Stomach (tissue), 8 donors: ENCODE measurements at regions not wholly inside any gene's neighbourhood (a gene's known extent, or its start where the extent isn't known, plus 50 kb on each side); places are given as distances from the start of the nearest gene placed in this dataset.
A peak's percentile ranks its signal among the peaks of the same experiment; 100 is the strongest.

Experiments
- DNase-seq, 2 donors: peaks; one replicate each; pipeline versions ENCODE4 v3.0.0 to v3.0.0-alpha.2; 2013 to 2019
- H3K27ac ChIP-seq, 5 donors: fragments of 200-600 bp in 4 of 5; sonication (generic) in 4 of 5; one replicate each; pipeline ENCODE4 v1.5.1; 2013 to 2019; ENCODE audit warnings: mild to moderate bottlenecking in 1 of 5, moderate library complexity in 1 of 5
- H3K27me3 ChIP-seq, 3 donors: fragments of 200-600 bp; sonication (generic); one replicate each; pipeline ENCODE4 v1.5.1; 2017 to 2019; ENCODE audit warnings: mixed run types in 1 of 3
- H3K36me3 ChIP-seq, 4 donors: fragments of 200-600 bp; sonication (generic); 1 replicate in 3 of 4; 2 replicates in 1 of 4; pipeline ENCODE4 v1.5.1; 2016 to 2019
- H3K4me1 ChIP-seq, 4 donors: fragments of 200-600 bp; sonication (generic); one replicate each; pipeline ENCODE4 v1.5.1; 2016 to 2019
- H3K4me3 ChIP-seq, 4 donors: fragments of 200-600 bp; sonication (generic) in 3 of 4; one replicate each; pipeline ENCODE4 v1.5.1; 2016 to 2019; ENCODE audit warnings: mild to moderate bottlenecking in 1 of 4
- H3K9me3 ChIP-seq, 4 donors: fragments of 200-600 bp; sonication (generic); one replicate each; pipeline ENCODE4 v1.5.1; 2016 to 2019
- CTCF ChIP-seq, 7 experiments: fragments of 450-650 bp in 4 of 7; fragments of 200-600 bp in 3 of 7; sonication (generic) in 3 of 7; IDR thresholded peaks; one replicate each; pipeline ENCODE4 v1.5.1; 2016 to 2019; ENCODE audit warnings: antibody characterized with exemption in 7 of 7, control low read depth in 2 of 7, mild to moderate bottlenecking in 1 of 7
- EP300 ChIP-seq: sonication (generic); formaldehyde crosslinking; IDR thresholded peaks from one replicate; pipeline ENCODE4 v1.6.1; 2017; ENCODE audit warnings: antibody characterized with exemption
- POLR2A ChIP-seq, 4 donors: fragments of 450-650 bp; IDR thresholded peaks; one replicate each; pipeline ENCODE4 v1.6.1; 2016; ENCODE audit warnings: antibody characterized with exemption in 4 of 4, control low read depth in 2 of 4, mild to moderate bottlenecking in 1 of 4, moderate library complexity in 1 of 4
- POLR2AphosphoS5 ChIP-seq, 3 donors: sonication (generic); formaldehyde crosslinking; IDR thresholded peaks; one replicate each; pipeline ENCODE4 v1.6.1; 2016; ENCODE audit warnings: antibody characterized with exemption in 3 of 3
- WGBS, 5 donors: extraction: QIAGEN DNeasy Blood & Tissue Kit in 3 of 5; methylation state at CpG; one replicate each; pipeline versions ENCODE4 v1.1.5 to v1.1.7; 2013 to 2018; 5-methylcytosine and 5-hydroxymethylcytosine counted together
- intact Hi-C: fragments of 100-400 bp; cut with DNase I; formaldehyde crosslinking; loops from one replicate; pipeline ENCODE4 v1.15.1; 2023; ENCODE audit warnings: low total_unique reads
- donor health status: healthy with polysubstance abuse.
- donor health status: Bipolar disorder and iron deficiency.
- donor health status: healthy.

- no peak overlapping the region for H3K27ac ChIP-seq
- H3K36me3 ChIP-seq: peaks cover 0 to 7% (median 0%) of the 10 kb centered on the region in 4 donors
- H3K4me1 ChIP-seq: peaks cover 5 to 48% (median 26%) of the 10 kb centered on the region in 4 donors
- H3K27me3 ChIP-seq: no peaks in the 10 kb centered on the region
- intact Hi-C loops: loop anchor here (5.0 kb wide), 1 partner anchor 129 kb away; no protein-coding TSS in a partner anchor
- TF ChIP-seq POLR2A (IDR thresholded peaks at IDR 0.05) (no peak), POLR2AphosphoS5 (IDR thresholded peaks at IDR 0.05) (no peak), EP300 (no peak), CTCF (IDR thresholded peaks at IDR 0.05) (no peak)
- no peaks in the 10 kb centered on the region for H3K9me3 ChIP-seq
- no peak for DNase-seq
- WGBS, 5 donors: 76 to 81% (median 79%) methylated on average over 4 of the region's 4 CpGs
- H3K4me3 ChIP-seq: no peak overlapping the region
These were observed 94.9 kb downstream of the OGFRL1 start for GRCh38 chr6:71383476-71383875.

GRCh38 chr6:71383901-71384489 is 95.4 kb downstream of the OGFRL1 start:
- Histone ChIP-seq H3K27me3 (no peaks in the 10 kb centered on the region), H3K4me3 (no peak overlapping the region), H3K27ac (no peak overlapping the region), H3K9me3 (no peaks in the 10 kb centered on the region), H3K4me1 (peaks cover 5 to 52% (median 27%) of the 10 kb centered on the region in 4 donors), H3K36me3 (peaks cover 0 to 7% (median 0%) of the 10 kb centered on the region in 4 donors)
- TF ChIP-seq POLR2A (IDR thresholded peaks at IDR 0.05) (no peak), CTCF (IDR thresholded peaks at IDR 0.05) (peak in 5 of 7 experiments; percentile 23 to 65 (median 56))
- WGBS, 5 donors: 39 to 47% (median 46%) methylated on average over 5 of the region's 5 CpGs
- intact Hi-C loops: loop anchor here (5.0 kb wide), 1 partner anchor 128 kb away; no protein-coding TSS in a partner anchor
- DNase-seq: peak in 1 of 2 donors; percentile 73

- H3K27ac ChIP-seq: peak overlapping the region in 1 of 5 donors; percentile 9
- H3K4me1 ChIP-seq: peaks cover 5 to 55% (median 29%) of the 10 kb centered on the region in 4 donors
- intact Hi-C loops: no loop called here
These were observed 96.7 kb downstream of the OGFRL1 start for GRCh38 chr6:71385111-71385822.

GRCh38 chr6:71386215-71386614 is 97.6 kb downstream of the OGFRL1 start:
- H3K4me1 ChIP-seq: peaks cover 5 to 64% (median 29%) of the 10 kb centered on the region in 4 donors
- WGBS, 5 donors: 60 to 67% (median 62%) methylated on average over 4 of the region's 4 CpGs
- H3K27ac ChIP-seq: no peak overlapping the region
- H3K4me3 ChIP-seq: no peak overlapping the region
- no peak for DNase-seq
- no peaks in the 10 kb centered on the region for H3K9me3 ChIP-seq
- H3K27me3 ChIP-seq: no peaks in the 10 kb centered on the region
- TF ChIP-seq POLR2A (IDR thresholded peaks at IDR 0.05) (no peak), POLR2AphosphoS5 (IDR thresholded peaks at IDR 0.05) (no peak), EP300 (no peak), CTCF (IDR thresholded peaks at IDR 0.05) (no peak)
- intact Hi-C loops: no loop called here
- H3K36me3 ChIP-seq: peaks cover 0 to 7% (median 0%) of the 10 kb centered on the region in 4 donors

More at GRCh38 chr6:71385111-71385822, 96.7 kb downstream of the OGFRL1 start:
- 58 to 70% (median 65%) methylated on average over 1 of the region's 1 CpG for WGBS, 5 donors
- Histone ChIP-seq H3K36me3 (peaks cover 0 to 7% (median 0%) of the 10 kb centered on the region in 4 donors), H3K9me3 (no peaks in the 10 kb centered on the region), H3K4me3 (no peak overlapping the region), H3K27me3 (no peaks in the 10 kb centered on the region)
- no peak for TF ChIP-seq CTCF (IDR thresholded peaks at IDR 0.05)
- TF ChIP-seq EP300: no peak
- no peak for TF ChIP-seq POLR2AphosphoS5 (IDR thresholded peaks at IDR 0.05)
- no peak for TF ChIP-seq POLR2A (IDR thresholded peaks at IDR 0.05)
- no peak for DNase-seq
